CMK (cell line): ENCODE measurements at regions not wholly inside any gene's neighbourhood (a gene's known extent, or its start where the extent isn't known, plus 50 kb on each side); places are given as distances from the start of the nearest gene placed in this dataset.
"Not testable (repeated sequence)": the region's sequence is repeated elsewhere in the genome, so short reads cannot be mapped to it uniquely, and the experiment has no call there.

Experiments used
- DNase-seq: peaks from one replicate; pipeline ENCODE4 v3.0.0-alpha.2; 2010; ENCODE audit warnings: low read depth

DNA sequence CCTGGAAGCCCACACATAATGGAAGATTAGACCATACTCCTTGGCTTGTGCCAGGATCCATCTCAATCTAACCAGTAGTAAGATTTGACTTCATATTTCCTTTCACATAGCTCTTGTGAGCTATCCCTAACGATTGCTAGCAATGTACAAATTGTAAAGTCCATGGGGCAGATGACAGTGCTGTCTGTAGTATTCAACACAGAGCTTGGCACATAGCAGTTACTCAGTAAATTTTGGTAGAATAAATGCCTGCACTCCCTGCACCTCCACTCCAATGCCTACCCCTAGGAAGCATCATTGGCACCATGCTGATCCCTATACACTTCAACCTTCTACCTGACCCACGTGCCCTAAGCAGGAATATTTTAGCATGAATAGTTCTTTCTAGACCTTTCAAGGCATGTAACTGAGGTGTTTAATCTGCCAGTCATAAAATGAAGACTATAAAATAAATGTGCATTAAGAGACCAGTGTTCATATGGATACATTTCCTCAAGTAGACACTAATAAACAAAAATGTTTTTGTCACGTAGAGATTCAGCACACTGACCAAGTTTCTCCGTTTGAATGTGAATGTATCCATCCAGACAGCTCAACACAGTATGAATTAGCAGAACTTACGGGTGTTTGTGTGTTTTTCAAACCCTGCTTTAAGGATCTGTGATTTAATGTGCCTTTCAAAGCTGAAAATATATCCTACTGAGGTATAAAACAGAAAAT is 98.8 kb downstream of the BMP4 start:
- no peak for DNase-seq

DNA sequence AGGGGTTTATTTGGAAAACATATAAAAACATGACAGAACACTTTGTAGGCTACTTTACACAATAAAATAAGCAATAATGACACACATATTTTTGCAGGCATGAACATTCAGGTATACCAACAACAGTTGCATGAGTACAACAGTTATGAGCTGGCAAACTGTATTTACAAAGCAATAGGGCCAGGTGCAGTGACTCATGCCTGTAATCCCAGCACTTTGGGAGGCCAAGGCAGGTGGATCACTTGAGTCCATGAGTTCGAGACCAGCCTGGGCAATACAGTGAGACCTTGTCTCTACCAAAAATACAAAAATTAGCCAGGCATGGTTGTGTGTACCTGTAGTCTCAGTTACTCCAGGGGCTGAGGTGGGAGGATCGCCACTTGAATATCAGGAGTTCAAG is 101.1 kb downstream of the BMP4 start:
- no peak for DNase-seq

DNA sequence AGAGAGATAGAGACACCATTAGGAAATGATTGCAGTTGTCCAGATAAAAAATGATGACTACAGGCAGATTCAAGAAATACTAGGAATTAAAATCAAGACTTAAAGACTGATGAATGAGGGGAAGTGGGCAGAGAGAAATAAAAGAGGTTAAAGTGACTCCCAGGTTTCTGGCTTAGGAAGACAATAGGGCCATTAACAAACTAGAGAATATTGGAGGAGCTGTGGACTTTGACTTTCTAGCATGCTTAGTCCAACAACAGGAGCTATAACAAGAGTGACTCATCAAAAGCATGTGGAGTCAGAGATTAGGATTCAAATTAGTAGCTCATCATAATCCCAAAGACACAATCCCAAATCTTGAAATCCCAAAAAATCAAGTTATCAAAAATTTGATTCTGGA is 101.5 kb downstream of the BMP4 start:
- no peak for DNase-seq

DNA sequence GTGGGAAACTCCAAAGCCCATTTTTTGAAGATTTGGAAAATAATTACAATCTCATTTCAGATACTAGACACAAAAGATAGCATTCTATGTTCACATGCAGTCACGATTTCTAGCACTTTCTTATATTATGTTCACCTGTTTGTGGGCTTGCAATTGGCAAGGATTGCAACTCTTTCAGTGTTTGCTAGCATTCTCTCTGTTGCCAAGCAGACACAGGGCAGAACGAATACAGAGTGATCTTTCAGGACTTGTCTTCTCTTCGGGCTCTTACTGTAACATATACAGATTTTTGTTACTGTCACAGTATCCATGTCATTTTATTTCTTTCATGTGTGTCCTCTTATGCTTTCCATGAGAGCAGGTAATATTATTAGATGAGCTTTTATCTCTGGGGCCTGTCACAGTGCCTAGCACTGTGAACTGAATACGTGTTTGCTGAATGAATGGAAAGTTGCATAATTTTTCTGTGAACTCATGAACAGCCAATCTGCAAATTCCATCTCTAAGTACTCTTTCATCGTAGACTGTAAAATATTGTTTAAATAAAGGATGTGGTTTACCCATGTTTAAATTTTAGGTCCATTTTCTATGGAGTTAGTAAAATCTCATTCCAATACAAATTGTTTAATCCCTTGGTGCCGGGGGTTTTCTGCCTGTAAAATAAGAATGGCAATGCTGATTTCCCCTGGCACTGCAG is 105.1 kb downstream of the BMP4 start:
- no peak for DNase-seq

DNA sequence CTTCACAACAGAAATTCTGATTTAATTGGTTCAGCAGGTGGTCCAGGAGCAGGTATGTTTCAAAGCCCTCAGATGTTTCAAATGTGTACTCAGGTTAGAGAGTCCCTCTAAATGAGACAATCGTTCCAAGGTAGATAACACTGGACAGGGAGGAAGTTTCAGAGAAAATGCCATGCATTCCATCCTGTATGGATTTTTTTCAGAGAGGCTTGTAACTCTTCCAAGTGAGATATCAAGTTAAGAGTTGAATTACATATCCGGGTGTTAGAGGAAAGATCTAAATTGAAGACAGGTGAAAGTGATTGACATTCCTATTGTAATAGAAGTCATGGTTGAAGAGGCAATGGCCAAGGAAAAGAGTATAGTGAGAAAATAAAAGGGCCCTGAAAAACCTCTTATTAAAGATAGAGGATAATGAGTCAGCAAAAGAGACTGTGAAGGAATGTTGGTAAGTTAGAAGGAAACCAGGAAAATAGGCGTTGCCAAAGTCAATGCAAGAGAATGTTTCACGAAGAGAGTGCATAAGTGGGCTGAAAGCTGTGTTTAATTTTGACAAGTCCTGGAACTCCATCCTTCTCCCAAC is 105.8 kb downstream of the BMP4 start:
- DNase-seq: no peak

DNA sequence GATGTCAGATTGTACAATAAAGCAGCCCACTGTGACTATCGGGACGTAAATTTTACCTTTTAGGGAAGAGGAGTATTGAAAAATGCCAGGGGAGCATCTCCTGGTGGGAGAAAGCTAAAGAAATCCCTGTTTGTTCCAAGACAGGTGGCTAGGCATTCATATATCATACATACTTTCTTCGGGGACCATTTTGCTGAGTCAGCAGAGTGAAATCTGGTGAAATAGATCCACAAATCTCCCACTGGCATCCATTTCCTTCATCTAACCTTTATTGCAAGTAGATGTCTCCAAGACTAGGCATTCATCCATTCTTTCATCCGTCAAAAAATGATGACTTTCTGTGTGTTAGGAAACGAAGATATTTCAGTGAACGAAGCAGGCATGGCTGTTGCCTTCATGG is 107.1 kb downstream of the BMP4 start:
- DNase-seq: no peak

DNA sequence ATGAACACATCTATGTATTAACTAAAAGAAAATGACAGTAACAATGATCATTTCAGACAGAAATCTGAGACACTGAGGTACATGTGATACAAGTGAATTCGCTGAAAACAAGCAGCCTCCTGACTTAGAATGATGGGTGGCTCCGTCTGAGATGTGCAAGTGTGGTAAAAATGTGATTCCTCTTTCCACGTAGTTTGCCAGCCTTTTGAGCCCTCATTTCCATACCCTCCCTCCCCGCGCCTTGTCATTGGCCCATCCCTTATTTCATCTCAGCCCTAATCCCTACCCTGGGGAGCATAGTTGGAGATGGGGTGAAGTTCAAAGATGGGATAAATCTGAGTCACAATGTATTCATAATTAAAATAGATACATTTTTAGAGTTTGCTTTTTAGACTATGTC is 107.8 kb downstream of the BMP4 start:
- DNase-seq: no peak

DNA sequence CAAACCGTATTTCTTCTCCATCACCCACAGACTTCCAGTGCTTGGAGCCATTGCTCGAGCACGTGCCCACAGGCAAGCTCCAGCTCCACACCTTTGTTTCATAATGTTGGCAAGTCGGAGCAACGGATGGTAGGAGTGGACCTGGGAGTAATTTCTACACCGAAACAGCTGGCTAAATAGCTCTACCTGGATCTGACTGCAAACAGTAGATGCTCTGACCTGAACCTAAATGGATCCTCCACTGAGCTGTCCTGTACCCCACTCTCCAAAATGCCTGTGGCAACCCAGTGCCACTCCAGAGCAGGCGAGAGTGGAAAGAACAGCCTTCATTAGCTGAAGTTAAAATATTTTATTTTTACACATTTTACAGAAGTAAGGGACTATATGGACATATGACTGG is 108.7 kb downstream of the BMP4 start:
- no peak for DNase-seq

DNA sequence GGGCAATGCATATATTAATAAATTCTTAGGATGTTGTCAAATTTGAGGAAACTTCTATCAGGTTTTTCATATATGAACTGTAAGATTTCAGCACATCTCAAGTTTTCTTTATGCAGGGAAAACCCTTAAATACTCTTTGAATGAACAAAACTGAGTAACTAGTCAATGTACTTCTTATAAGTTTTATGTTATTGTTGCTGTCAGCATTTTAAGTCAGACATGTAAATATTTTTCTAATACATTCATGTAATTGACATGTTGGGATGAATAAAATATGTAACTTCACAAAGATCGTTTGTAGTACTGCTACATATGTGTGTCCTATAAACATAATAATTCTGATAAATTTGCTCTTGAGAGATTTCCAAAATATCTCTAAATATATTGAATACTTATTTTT is 109.6 kb downstream of the BMP4 start:
- no peak for DNase-seq

DNA sequence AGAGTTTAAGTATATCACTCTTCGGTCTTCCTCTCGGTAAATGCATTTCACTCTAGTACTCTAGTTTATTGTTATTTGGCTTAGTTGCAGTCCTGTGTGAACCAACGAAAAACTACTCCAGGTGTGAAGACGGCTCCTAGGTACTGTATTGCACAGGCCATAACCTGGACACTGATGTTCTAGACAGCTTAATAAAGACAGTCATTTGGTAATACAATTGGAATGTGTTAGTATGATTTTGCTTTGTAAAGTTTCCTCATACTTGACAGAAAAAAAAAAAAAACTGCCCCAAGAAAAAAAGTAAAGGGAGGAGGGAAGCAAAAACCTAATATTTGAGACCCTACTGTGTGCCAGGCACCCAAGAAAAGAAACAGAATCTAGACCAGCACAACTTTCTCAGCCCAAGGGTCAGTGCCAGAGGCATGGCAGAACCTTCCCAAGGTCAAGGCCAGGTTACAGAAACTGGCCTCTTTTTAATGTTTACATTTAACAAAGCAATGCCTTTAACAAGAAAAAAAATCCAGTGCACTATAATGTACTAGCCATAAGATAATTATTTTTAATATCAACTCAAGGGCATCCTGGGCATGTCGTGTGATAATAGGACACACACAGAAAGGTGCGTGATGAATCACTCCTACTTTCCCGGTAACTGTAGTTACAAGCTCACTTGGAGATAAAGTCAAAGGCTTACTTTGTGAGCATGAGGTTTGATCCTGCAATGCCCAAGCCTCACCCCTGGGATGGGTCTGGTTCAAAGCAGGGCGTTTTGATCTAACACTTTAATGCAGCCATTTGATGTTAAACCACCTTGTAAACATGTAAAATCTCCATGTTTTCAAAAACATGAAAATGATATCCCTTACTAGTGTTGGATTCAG is 110.6 kb downstream of the BMP4 start:
- no peak for DNase-seq

DNA sequence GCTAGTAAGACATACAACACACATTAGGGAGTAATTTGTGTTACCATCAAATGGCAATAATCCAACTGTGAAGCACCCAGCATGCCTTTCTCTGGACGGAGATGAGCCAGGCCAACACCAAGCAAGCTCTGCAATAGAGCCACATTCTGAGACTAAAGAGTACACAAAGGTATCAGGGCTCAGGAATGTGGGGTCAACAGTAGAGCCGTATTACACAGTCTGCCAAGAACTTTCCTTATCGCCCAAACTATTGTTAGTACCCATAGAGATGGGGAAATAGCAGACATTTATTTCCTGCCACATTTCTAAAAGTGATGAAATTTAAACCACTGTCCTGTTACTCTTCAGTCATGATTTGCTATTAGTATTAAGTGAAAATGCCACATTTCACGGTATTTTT is 113.7 kb downstream of the BMP4 start:
- no peak for DNase-seq

DNA sequence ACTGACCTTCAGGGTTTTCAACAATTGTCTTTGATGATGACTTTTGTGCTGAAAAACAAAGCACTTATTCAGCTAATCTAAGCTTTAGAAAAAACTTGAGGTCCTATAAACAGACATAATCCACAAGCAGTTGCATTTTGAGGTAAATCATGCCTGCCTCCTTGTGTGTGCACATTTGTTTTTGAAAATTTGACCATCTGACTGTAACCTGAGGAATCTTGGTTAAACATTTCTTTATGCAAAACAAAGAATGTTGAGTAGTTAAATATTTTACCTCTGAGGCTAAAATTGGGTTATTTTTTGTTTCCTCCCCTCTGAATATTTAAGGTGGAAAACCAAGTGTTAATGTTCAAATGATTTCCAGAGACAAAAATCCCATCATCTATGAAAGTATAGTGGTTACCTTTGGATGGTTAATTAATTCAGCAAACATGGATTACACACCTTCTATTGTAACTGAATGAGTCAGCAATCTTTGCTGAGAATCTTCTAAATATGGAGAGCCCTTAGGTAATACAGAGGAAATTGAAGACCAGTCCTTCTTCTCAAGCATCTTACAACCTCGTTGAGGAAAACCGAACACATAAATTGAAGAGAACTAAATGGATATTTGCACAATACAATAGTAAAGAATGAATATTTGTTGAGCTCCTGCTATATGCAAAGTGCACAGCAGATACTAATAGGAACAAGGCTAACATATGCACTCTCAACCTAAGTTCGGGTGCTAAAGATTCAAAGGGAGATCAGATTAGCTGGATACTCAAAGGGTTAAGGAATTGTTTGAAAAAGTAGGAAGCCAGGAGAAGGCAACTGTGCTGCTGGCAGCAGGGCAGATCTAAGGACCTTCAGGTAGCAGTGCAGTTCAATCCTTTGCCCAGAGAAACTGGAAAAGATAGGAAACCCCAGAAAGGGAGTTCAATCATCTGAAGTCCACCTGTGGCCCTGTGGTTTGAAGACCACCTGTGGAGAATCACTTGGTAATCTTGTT is 115.2 kb downstream of the BMP4 start:
- DNase-seq: no peak

DNA sequence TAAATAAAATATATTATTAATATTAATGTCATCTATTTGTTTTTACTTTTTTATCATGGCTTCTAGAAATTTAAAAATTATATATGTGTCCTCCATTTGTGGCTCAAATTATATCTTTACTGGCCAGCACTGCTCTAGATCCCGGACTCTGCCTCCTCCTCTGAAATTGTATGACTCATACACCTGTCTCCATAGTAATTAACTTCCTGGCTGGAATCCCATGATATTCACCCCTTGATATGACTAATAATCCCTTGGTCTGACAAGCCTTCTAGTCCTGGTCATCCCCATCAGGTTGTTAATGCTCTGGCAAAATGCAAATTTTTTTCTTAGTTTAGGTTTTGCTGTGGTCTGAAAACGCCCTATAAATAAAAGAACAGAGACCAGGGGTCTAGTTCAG is 116.2 kb downstream of the BMP4 start:
- DNase-seq: no peak

DNA sequence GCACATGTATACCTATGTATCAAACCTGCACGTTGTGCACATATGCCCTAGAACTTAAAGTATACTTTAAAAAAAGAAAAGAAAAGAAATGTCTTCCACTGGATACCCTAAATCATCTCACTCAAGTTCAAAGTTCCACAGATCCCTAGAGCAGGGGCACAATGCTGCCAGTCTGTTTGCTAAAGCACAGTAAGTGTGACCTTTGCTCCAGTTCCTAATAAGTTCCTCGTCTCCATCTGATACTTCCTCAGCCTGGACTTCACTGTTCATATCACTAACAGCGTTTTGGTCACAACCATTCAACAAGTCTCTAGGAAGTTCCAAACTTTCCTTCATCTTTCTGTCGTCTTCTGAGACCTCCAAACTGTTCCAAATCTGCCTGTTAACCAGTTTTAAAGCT is 118.3 kb downstream of the BMP4 start:
- DNase-seq: no peak

DNA sequence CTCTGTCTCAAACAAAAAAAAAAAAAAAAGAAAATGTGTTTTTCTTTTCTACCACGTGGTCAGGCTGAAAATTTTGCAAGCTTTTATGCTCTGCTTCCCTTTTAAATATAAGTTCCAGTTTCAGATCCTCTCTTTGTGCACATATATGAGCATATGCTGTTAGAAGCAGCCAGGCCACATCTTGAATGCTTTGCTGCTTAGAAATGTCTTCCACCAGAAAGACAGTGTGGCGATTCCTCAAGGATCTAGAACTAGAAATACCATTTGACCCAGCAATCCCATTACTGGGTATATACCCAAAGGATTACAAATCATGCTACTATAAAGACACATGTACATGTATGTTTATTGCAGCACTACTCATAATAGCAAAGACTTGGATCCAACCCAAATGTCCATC is 119.0 kb downstream of the BMP4 start:
- not testable (repeated sequence) for DNase-seq

DNA sequence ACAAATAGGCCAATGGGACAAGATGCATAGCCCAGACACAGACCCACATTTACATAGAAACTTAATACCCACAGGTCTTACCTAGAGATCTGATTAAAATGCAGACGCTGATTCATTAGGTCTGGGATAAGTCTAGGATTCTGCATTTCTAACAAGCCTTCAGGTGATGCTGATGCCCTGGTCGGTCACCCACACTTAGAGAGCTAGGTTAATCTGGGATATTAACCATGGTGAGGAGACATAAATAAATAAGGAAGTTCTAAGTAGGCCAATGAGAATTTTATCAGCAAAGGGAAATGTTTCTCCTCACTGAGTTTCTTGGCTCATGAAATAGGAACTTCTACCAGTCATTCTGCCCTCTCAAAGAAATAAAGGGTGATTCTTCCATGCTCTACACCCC is 120.1 kb downstream of the BMP4 start:
- no peak for DNase-seq

DNA sequence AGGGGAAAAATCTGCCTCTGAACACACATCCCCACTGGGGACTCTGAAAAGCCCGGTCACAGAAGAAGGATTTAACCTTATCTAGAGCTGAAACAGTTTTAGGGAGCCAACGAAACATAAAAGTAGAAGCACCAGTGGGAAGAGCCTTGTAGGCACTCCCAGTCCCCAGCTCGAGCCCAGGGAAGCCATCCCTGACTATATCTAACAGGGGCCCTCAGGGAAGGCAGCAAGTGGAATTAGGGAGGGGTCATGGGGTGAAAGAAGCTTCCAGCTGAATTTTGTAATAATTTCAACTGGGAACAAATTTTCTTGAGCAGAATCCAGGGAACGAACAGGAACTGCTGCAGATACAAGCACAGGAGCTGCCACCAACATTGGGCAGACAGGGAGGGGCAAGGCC is 127.8 kb downstream of the BMP4 start:
- no peak for DNase-seq

DNA sequence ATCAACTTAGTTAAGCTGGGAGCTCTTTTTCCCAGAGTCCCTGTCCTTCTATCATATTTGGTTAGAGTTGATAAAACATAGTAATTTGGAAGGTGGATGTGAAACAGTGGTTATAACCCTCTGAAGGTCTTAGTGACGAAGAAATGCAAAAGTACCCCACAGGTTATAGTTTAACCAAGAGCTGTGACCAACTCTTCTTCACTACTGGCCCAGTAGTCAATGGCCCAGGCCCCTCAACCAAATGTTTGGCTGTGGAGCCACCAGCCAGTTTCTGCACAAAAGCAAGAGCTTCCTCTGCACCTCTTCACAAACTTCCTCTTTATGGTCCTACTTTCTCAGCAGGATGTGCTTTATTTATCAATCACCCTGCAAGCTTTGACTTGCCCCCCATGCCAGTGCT is 132.6 kb downstream of the BMP4 start:
- no peak for DNase-seq

DNA sequence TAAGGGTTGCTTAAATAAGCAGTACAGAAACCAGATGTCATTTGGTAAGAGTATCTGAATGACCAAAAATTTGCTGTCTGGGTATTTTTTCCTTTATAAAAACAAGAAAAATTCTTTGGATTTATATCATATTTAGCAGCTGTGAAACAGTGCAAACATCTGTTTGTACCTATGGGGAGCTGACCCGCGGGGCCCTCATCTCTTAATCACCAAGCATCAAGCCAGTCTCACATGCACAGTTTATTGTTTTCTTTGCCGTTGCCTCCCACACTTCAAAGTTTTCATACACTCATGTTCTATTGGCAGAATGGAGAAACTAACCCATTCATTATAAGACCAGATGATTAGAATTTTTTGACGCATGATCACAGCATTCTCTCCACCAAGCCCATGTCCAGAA is 142.2 kb downstream of the BMP4 start:
- DNase-seq: no peak

DNA sequence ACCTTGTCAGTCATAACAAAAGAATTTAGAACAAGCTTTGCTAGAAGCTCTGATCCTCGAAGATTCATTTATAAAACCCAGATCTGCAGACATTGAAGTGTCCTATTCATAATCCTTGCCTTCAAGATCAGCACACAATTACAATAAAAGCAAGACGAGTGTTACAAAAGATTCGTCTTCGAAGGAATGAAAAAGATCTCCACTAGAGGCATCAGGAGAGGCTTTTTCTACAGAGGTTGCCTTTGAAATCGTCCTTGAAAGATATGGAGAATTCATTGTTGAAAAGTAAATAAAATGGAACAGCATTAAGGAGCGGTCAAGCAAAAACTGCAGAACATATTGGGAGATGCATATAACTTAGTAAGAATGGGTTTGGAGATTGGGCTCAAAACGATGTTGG is 146.4 kb downstream of the BMP4 start:
- no peak for DNase-seq

DNA sequence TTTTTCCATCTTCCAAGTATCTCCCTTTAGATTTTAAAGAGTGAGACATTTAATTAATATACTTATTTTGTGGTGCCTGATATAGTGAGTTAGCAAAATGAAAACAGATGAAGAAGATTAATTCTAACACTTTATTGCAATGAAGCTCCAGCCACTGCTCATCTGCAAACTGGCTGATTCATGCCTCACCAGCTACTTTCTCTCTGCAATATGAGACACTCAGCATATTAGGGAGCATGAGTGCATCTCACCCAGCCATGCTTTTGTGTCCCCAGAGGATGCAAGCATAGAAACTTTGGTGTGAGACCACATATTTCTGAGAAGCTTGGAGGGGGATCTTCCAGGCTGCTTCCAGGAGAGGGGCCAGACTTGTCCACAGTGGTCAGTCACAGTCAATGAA is 148.6 kb downstream of the BMP4 start:
- DNase-seq: no peak
